ENCODE measurements at regions not wholly inside any gene's neighbourhood (a gene's known extent, or its start where the extent isn't known, plus 50 kb on each side); places are given as distances from the start of the nearest gene placed in this dataset.

- no peak for DNase-seq (ENCODE audit: low spot score)
- no peak for TF ChIP-seq CTCF (IDR thresholded peaks at IDR 0.05; ENCODE audit: extremely low read depth, missing control alignments)
Measured at GRCh38 chr10:131663351-131663750, 237.5 kb upstream of the PPP2R2D start.

GRCh38 chr10:131666091-131666490, 234.7 kb upstream of the PPP2R2D start:
- no peak for DNase-seq (ENCODE audit: low spot score)
- no peak for TF ChIP-seq CTCF (IDR thresholded peaks at IDR 0.05; ENCODE audit: extremely low read depth, missing control alignments)

- no peak for DNase-seq (ENCODE audit: low spot score)
- no peak for TF ChIP-seq CTCF (IDR thresholded peaks at IDR 0.05; ENCODE audit: extremely low read depth, missing control alignments)
Measured at GRCh38 chr10:131667047-131667446, 233.8 kb upstream of the PPP2R2D start.

- no peak for DNase-seq (ENCODE audit: low spot score)
- TF ChIP-seq CTCF (IDR thresholded peaks at IDR 0.05; ENCODE audit: extremely low read depth, missing control alignments), result no peak
Measured at GRCh38 chr10:131667561-131667960, 233.2 kb upstream of the PPP2R2D start.

GRCh38 chr10:131668903-131669302, 231.9 kb upstream of the PPP2R2D start:
- no peak for TF ChIP-seq CTCF (IDR thresholded peaks at IDR 0.05; ENCODE audit: extremely low read depth, missing control alignments)
- DNase-seq (ENCODE audit: low spot score), result no peak

- no peak for DNase-seq (ENCODE audit: low spot score)
- TF ChIP-seq CTCF (IDR thresholded peaks at IDR 0.05; ENCODE audit: extremely low read depth, missing control alignments), result no peak
Measured at GRCh38 chr10:131669838-131670237, 231.0 kb upstream of the PPP2R2D start.

- no peak for TF ChIP-seq CTCF (IDR thresholded peaks at IDR 0.05; ENCODE audit: extremely low read depth, missing control alignments)
- no peak for DNase-seq (ENCODE audit: low spot score)
Measured at GRCh38 chr10:131670341-131670740, 230.5 kb upstream of the PPP2R2D start.
